ENCODE measurements at regions not wholly inside any gene's neighbourhood (a gene's known extent, or its start where the extent isn't known, plus 50 kb on each side); places are given as distances from the start of the nearest gene placed in this dataset.

- DNase-seq (ENCODE audit: low read depth, low spot score) (no peak), FAIRE-seq (no peak)
- no peaks in the 10 kb centered on the region for H4K20me1 ChIP-seq (ENCODE audit: control insufficient read depth, extremely low read depth, insufficient read depth, low read length)
- H3K36me3 ChIP-seq (ENCODE audit: control insufficient read depth in 2 of 2, extremely low read depth in 1 of 2, insufficient read depth in 2 of 2, low read length in 2 of 2) = no peaks in the 10 kb centered on the region
- no peak overlapping the region for H3K4me3 ChIP-seq (ENCODE audit: control insufficient read depth in 2 of 3, extremely low read depth in 1 of 3, insufficient read depth in 2 of 3, low read depth in 1 of 3, low read length in 3 of 3)
- no peaks in the 10 kb centered on the region for H3K4me1 ChIP-seq (ENCODE audit: control insufficient read depth, extremely low read depth, insufficient read depth, low read length)
- H3K9me1 ChIP-seq (ENCODE audit: control insufficient read depth, extremely low read depth, insufficient read depth, low read length) = no peaks in the 10 kb centered on the region
- dilution Hi-C loops (cut with MboI; ENCODE audit: extremely low pct_ligation_motif_present, low sequenced_read_pairs) = no loop called here
- no peak overlapping the region for H2AFZ ChIP-seq (ENCODE audit: control insufficient read depth, low read length)
- H3K27ac ChIP-seq (ENCODE audit: control insufficient read depth, insufficient read depth, low read length) = no peak overlapping the region
- TF ChIP-seq EZH2 (IDR thresholded peaks at IDR 0.05; ENCODE audit: low read length) = no peak
- TF ChIP-seq CTCF (optimal IDR thresholded peaks at IDR 0.05 in 1 of 3, IDR thresholded peaks at IDR 0.05 in 1 of 3, conservative IDR thresholded peaks at IDR 0.05 in 1 of 3; ENCODE audit: extremely low read depth in 1 of 3, insufficient read depth in 2 of 3, low read length in 3 of 3) = peak in 2 of 3 experiments; percentile 52 to 70
- no peak overlapping the region for H3K4me2 ChIP-seq (ENCODE audit: control insufficient read depth, extremely low read depth, insufficient read depth, low read depth, low read length)
- no peaks in the 10 kb centered on the region for H3K9me3 ChIP-seq (ENCODE audit: control insufficient read depth, low read depth, low read length)
- H3K79me2 ChIP-seq (ENCODE audit: control insufficient read depth, insufficient read depth, low read length) = no peaks in the 10 kb centered on the region
- no peak overlapping the region for H3K9ac ChIP-seq (ENCODE audit: control insufficient read depth, extremely low read depth, insufficient read depth, low read length)
- peaks cover 60% of the 10 kb centered on the region for H3K27me3 ChIP-seq (ENCODE audit: control insufficient read depth, extremely low read depth, insufficient read depth, low read length)
Measured at GRCh38 chr17:79168486-79169055, 93.9 kb downstream of the ENGASE start.

GRCh38 chr17:79167486-79167885, 92.9 kb downstream of the ENGASE start:
- TF ChIP-seq CTCF (optimal IDR thresholded peaks at IDR 0.05 in 1 of 3, IDR thresholded peaks at IDR 0.05 in 1 of 3, conservative IDR thresholded peaks at IDR 0.05 in 1 of 3; ENCODE audit: extremely low read depth in 1 of 3, insufficient read depth in 2 of 3, low read length in 3 of 3) = no peak
- no peak for TF ChIP-seq EZH2 (IDR thresholded peaks at IDR 0.05; ENCODE audit: low read length)

More at GRCh38 chr17:79167486-79167885, 92.9 kb downstream of the ENGASE start:
- H3K9ac ChIP-seq (ENCODE audit: control insufficient read depth, extremely low read depth, insufficient read depth, low read length) = no peak overlapping the region
- H3K27ac ChIP-seq (ENCODE audit: control insufficient read depth, insufficient read depth, low read length) = no peak overlapping the region
- H3K4me1 ChIP-seq (ENCODE audit: control insufficient read depth, extremely low read depth, insufficient read depth, low read length) = no peaks in the 10 kb centered on the region
- no peaks in the 10 kb centered on the region for H3K36me3 ChIP-seq (ENCODE audit: control insufficient read depth in 2 of 2, extremely low read depth in 1 of 2, insufficient read depth in 2 of 2, low read length in 2 of 2)
- peaks cover 71% of the 10 kb centered on the region for H3K27me3 ChIP-seq (ENCODE audit: control insufficient read depth, extremely low read depth, insufficient read depth, low read length)
- no peak for DNase-seq (ENCODE audit: low read depth, low spot score)
- no peak overlapping the region for H3K4me2 ChIP-seq (ENCODE audit: control insufficient read depth, extremely low read depth, insufficient read depth, low read depth, low read length)
- FAIRE-seq = no peak
- no peaks in the 10 kb centered on the region for H3K9me3 ChIP-seq (ENCODE audit: control insufficient read depth, low read depth, low read length)
- no peaks in the 10 kb centered on the region for H3K79me2 ChIP-seq (ENCODE audit: control insufficient read depth, insufficient read depth, low read length)
- H3K4me3 ChIP-seq (ENCODE audit: control insufficient read depth in 2 of 3, extremely low read depth in 1 of 3, insufficient read depth in 2 of 3, low read depth in 1 of 3, low read length in 3 of 3) = no peak overlapping the region
- no peaks in the 10 kb centered on the region for H4K20me1 ChIP-seq (ENCODE audit: control insufficient read depth, extremely low read depth, insufficient read depth, low read length)
- no peak overlapping the region for H2AFZ ChIP-seq (ENCODE audit: control insufficient read depth, low read length)
- H3K9me1 ChIP-seq (ENCODE audit: control insufficient read depth, extremely low read depth, insufficient read depth, low read length) = no peaks in the 10 kb centered on the region
- dilution Hi-C loops (cut with MboI; ENCODE audit: extremely low pct_ligation_motif_present, low sequenced_read_pairs) = no loop called here

Data from keratinocyte (primary cell).